Fibroblast of villous mesenchyme (primary cell): ENCODE measurements at regions not wholly inside any gene's neighbourhood (a gene's known extent, or its start where the extent isn't known, plus 50 kb on each side); places are given as distances from the start of the nearest gene placed in this dataset.

Experiments
- DNase-seq: peaks from one replicate; pipeline ENCODE4 v3.0.0-alpha.2; 2010; ENCODE audit warnings: low read depth
- H3K4me3 ChIP-seq: 2 replicates; pipeline ENCODE4 v1.5.1; 2011; ENCODE audit warnings: low read depth, mild to moderate bottlenecking, low read length
- CTCF ChIP-seq: IDR thresholded peaks from 2 replicates; pipeline ENCODE4 v1.5.1; 2012; ENCODE audit warnings: low read depth, mild to moderate bottlenecking, low read length; ENCODE audit not compliant: insufficient read depth

- H3K4me3 ChIP-seq = no peak overlapping the region
- no peak for TF ChIP-seq CTCF
- DNase-seq = no peak
Measured at GRCh38 chr13:26500618-26501320, 56.7 kb upstream of the WASF3 start.

- H3K4me3 ChIP-seq = no peak overlapping the region
- DNase-seq = no peak
- no peak for TF ChIP-seq CTCF
Measured at GRCh38 chr13:26501641-26502040, 55.8 kb upstream of the WASF3 start.

GRCh38 chr13:26502826-26503225, 54.7 kb upstream of the WASF3 start:
- peak; percentile 8 for DNase-seq
- TF ChIP-seq CTCF = no peak
- no peak overlapping the region for H3K4me3 ChIP-seq

GRCh38 chr13:26503826-26504594, 53.5 kb upstream of the WASF3 start:
- no peak for TF ChIP-seq CTCF
- no peak overlapping the region for H3K4me3 ChIP-seq
- no peak for DNase-seq
